HG03439 (cell line): ENCODE measurements at regions not wholly inside any gene's neighbourhood (a gene's known extent, or its start where the extent isn't known, plus 50 kb on each side); places are given as distances from the start of the nearest gene placed in this dataset.
"Not testable (repeated sequence)": the region's sequence is repeated elsewhere in the genome, so short reads cannot be mapped to it uniquely, and the experiment has no call there.

ENCODE experiments used
- ATAC-seq: cut with Tn5 transposase; IDR thresholded peaks from one replicate; pipeline ENCODE4 v1.9.1; 2021; ENCODE audit warnings: mild to moderate bottlenecking, moderate library complexity; ENCODE audit not compliant: unreplicated experiment

- not testable (repeated sequence) for ATAC-seq
Observed at GRCh38 chr2:195228547-195228946, 428.5 kb upstream of the SLC39A10 start.

- no peak for ATAC-seq
Observed at GRCh38 chr2:195214072-195214471, 443.0 kb upstream of the SLC39A10 start.

GRCh38 chr2:195212586-195212985, 444.4 kb upstream of the SLC39A10 start:
- no peak for ATAC-seq

GRCh38 chr2:195202163-195202845, 454.7 kb upstream of the SLC39A10 start:
- no peak for ATAC-seq

GRCh38 chr2:195199864-195200263, 457.2 kb upstream of the SLC39A10 start:
- ATAC-seq = no peak

GRCh38 chr2:195181059-195181705, 475.8 kb upstream of the SLC39A10 start:
- ATAC-seq = no peak

- ATAC-seq = no peak
Observed at GRCh38 chr2:195168369-195168768, 488.7 kb upstream of the SLC39A10 start.

- no peak for ATAC-seq
Observed at GRCh38 chr2:195164930-195165329, 492.1 kb upstream of the SLC39A10 start.

- ATAC-seq = no peak
Observed at GRCh38 chr2:195162918-195163317, 494.1 kb upstream of the SLC39A10 start.

- ATAC-seq = no peak
Observed at GRCh38 chr2:195162194-195162593, 494.8 kb upstream of the SLC39A10 start.

GRCh38 chr2:195160963-195161362, 496.1 kb upstream of the SLC39A10 start:
- no peak for ATAC-seq

GRCh38 chr2:195151711-195152110, 505.3 kb upstream of the SLC39A10 start:
- ATAC-seq = no peak

GRCh38 chr2:195150819-195151218, 506.2 kb upstream of the SLC39A10 start:
- ATAC-seq = no peak

GRCh38 chr2:195148004-195148403, 509.0 kb upstream of the SLC39A10 start:
- ATAC-seq = no peak

- no peak for ATAC-seq
Observed at GRCh38 chr2:195146761-195147541, 510.1 kb upstream of the SLC39A10 start.

GRCh38 chr2:195138435-195138834, 518.6 kb upstream of the SLC39A10 start:
- no peak for ATAC-seq

GRCh38 chr2:195125889-195126288, 531.1 kb upstream of the SLC39A10 start:
- ATAC-seq = not testable (repeated sequence)

GRCh38 chr2:195124391-195125079, 532.5 kb upstream of the SLC39A10 start:
- ATAC-seq = no peak

GRCh38 chr2:195122653-195123052, 534.4 kb upstream of the SLC39A10 start:
- ATAC-seq = no peak

- ATAC-seq = no peak
Observed at GRCh38 chr2:195121341-195121740, 535.7 kb upstream of the SLC39A10 start.

- ATAC-seq = no peak
Observed at GRCh38 chr2:195119231-195119630, 537.8 kb upstream of the SLC39A10 start.
